VCaP (cell line): ENCODE measurements at regions not wholly inside any gene's neighbourhood (a gene's known extent, or its start where the extent isn't known, plus 50 kb on each side); places are given as distances from the start of the nearest gene placed in this dataset.

Source experiments
- H3K27ac ChIP-seq: fragments of 450-650 bp; 2 replicates; pipeline ENCODE4 v1.5.1; 2017
- CTCF ChIP-seq: fragments of 450-650 bp; conservative IDR thresholded peaks from 2 replicates; pipeline ENCODE4 v1.5.1; 2017; ENCODE audit warnings: mild to moderate bottlenecking, moderate library complexity

- H3K27ac ChIP-seq = peak overlapping the region; percentile 48; the same call in 1 of the 2 replicates
- TF ChIP-seq CTCF = no peak
Measured at GRCh38 chr9:89996116-89996515, 391.3 kb downstream of the GADD45G start.

- TF ChIP-seq CTCF = 0 out of 2 replicates have a peak, but pooled peaks have one; percentile 12
- H3K27ac ChIP-seq = no peak overlapping the region
Measured at GRCh38 chr9:89996773-89997172, 392.0 kb downstream of the GADD45G start.

GRCh38 chr9:89998633-89999032 lies 393.8 kb downstream of the GADD45G start:
- TF ChIP-seq CTCF = no peak
- peak overlapping the region; percentile 99 for H3K27ac ChIP-seq

- TF ChIP-seq CTCF = no peak
- peak overlapping the region; percentile 99 for H3K27ac ChIP-seq
Measured at GRCh38 chr9:89999176-89999533, 394.3 kb downstream of the GADD45G start.

DNA sequence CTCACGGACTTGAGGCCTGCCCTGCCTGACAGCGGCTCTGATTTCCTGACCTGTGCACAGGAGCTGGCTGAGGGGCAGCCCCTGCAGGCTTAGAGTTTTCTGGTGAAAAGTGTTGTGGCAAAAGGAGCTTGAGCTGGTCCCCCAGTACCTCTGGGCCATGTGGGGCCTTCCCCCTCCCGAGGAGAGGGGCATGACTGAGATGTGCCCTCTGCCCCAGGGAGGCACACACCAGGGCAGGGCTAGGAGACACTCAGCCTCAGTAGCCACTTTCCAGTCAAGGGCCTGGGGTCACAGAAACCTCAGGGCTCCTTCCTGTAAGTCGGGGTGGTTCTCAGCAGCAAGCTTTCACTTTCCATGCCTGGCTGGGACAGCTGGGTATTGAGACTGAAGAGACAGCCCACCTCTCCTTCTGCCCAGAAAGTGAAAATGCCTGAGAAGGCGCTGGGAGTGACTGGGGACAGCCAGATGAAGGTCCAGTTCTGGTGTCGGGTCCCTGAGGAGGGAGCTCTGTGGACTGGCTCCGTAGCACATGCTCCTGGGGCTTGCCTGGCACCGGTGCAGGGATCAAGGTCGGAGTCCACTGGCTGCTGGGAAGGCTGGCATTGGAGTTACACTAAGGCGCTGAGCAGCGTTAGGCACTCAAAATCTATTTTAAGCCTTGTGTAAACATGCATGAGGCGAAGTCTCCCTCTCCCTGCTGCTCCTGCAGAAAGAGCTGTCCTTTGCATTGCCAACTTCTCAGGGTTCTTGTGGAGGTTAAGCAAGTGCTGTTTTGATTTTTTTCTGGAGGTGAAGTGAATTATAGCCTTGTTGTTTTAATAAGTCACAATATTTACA lies 394.9 kb downstream of the GADD45G start:
- H3K27ac ChIP-seq = peak overlapping the region; percentile 99
- TF ChIP-seq CTCF = no peak

- peak overlapping the region; percentile 99 for H3K27ac ChIP-seq
- TF ChIP-seq CTCF = no peak
Measured at GRCh38 chr9:90000925-90001324, 396.1 kb downstream of the GADD45G start.

- TF ChIP-seq CTCF = no peak
- H3K27ac ChIP-seq = peak overlapping the region; percentile 99
Measured at GRCh38 chr9:90001747-90002146, 396.9 kb downstream of the GADD45G start.
